ENCODE measurements at regions not wholly inside any gene's neighbourhood (a gene's known extent, or its start where the extent isn't known, plus 50 kb on each side); places are given as distances from the start of the nearest gene placed in this dataset.

GRCh38 chr6:165991341-165991740 is 176.3 kb downstream of the TBXT start:
- TF ChIP-seq, protein P1, sequence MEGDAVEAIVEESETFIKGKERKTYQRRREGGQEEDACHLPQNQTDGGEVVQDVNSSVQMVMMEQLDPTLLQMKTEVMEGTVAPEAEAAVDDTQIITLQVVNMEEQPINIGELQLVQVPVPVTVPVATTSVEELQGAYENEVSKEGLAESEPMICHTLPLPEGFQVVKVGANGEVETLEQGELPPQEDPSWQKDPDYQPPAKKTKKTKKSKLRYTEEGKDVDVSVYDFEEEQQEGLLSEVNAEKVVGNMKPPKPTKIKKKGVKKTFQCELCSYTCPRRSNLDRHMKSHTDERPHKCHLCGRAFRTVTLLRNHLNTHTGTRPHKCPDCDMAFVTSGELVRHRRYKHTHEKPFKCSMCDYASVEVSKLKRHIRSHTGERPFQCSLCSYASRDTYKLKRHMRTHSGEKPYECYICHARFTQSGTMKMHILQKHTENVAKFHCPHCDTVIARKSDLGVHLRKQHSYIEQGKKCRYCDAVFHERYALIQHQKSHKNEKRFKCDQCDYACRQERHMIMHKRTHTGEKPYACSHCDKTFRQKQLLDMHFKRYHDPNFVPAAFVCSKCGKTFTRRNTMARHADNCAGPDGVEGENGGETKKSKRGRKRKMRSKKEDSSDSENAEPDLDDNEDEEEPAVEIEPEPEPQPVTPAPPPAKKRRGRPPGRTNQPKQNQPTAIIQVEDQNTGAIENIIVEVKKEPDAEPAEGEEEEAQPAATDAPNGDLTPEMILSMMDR (IDR thresholded peaks at IDR 0.05), result no peak
- TF ChIP-seq, protein P2, sequence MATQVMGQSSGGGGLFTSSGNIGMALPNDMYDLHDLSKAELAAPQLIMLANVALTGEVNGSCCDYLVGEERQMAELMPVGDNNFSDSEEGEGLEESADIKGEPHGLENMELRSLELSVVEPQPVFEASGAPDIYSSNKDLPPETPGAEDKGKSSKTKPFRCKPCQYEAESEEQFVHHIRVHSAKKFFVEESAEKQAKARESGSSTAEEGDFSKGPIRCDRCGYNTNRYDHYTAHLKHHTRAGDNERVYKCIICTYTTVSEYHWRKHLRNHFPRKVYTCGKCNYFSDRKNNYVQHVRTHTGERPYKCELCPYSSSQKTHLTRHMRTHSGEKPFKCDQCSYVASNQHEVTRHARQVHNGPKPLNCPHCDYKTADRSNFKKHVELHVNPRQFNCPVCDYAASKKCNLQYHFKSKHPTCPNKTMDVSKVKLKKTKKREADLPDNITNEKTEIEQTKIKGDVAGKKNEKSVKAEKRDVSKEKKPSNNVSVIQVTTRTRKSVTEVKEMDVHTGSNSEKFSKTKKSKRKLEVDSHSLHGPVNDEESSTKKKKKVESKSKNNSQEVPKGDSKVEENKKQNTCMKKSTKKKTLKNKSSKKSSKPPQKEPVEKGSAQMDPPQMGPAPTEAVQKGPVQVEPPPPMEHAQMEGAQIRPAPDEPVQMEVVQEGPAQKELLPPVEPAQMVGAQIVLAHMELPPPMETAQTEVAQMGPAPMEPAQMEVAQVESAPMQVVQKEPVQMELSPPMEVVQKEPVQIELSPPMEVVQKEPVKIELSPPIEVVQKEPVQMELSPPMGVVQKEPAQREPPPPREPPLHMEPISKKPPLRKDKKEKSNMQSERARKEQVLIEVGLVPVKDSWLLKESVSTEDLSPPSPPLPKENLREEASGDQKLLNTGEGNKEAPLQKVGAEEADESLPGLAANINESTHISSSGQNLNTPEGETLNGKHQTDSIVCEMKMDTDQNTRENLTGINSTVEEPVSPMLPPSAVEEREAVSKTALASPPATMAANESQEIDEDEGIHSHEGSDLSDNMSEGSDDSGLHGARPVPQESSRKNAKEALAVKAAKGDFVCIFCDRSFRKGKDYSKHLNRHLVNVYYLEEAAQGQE (IDR thresholded peaks at IDR 0.05; ENCODE audit: insufficient read depth in 1 of 2, low read depth in 2 of 2, low read length in 1 of 2), result no peak
- no peak for TF ChIP-seq POLR2AphosphoS5 (IDR thresholded peaks at IDR 0.05; ENCODE audit: low read depth, low read length)
- TF ChIP-seq TCF7L2 (IDR thresholded peaks at IDR 0.05; ENCODE audit: low read depth, low read length), result no peak

All from Panc1 (cell line).